HG02678 (cell line): ENCODE measurements at regions not wholly inside any gene's neighbourhood (a gene's known extent, or its start where the extent isn't known, plus 50 kb on each side); places are given as distances from the start of the nearest gene placed in this dataset.
"Not testable (repeated sequence)": the region's sequence is repeated elsewhere in the genome, so short reads cannot be mapped to it uniquely, and the experiment has no call there.

ENCODE experiments used
- ATAC-seq: cut with Tn5 transposase; IDR thresholded peaks from one replicate; pipeline ENCODE4 v1.9.1; 2021; ENCODE audit warnings: mild to moderate bottlenecking, moderate library complexity; ENCODE audit not compliant: unreplicated experiment

DNA sequence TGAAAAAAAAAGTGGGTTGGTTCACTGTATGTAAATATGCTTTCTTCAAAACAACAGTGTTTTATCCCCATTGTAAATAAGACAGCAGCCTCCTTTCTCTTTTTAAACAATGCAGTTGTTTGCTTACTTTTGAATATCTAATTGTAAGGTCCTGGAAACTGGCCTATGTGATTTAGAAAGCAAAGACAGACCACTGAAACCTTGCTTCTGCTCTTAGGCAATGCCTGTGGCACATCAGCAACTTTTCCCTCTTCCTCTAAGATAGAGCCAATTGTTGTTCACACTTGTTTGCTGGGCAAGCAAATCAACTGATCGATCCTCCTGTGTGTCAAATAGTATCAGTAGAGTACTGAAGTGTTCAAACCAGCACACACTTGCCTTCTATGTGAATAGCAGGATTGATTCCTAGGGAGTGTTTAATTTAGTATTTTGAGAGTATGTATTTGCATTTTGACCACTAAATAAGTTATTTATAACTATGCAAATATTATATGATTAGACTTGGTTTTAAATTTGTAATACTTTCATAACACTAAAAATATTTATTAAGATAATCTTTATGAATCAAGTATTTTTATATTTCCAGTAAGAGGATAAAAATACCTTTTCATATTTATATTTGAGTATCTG is 55.4 kb upstream of the GRPR start:
- no peak for ATAC-seq

DNA sequence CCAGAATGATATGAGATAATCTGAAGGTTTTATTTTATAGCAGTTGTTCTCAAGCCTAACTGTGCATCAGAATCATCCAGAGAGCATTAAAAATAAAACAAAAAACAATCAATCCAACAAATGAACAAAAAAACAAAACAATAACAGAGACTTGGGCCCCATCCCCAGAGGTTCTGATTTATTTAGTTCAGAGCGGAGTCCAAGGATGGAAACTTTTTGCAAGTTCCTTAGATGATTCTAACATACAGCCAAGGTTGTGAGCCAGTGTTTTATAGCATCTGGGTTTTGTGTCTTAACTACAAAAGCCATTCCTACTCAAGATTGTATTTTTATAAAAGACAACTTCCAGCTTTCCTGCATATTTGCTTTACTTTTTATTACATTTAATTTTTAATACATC is 59.4 kb upstream of the GRPR start:
- ATAC-seq = no peak

- ATAC-seq = no peak
Measured at GRCh38 chrX:16063141-16063540, 60.2 kb upstream of the GRPR start.

GRCh38 chrX:16061296-16061695 is 62.1 kb upstream of the GRPR start:
- no peak for ATAC-seq

DNA sequence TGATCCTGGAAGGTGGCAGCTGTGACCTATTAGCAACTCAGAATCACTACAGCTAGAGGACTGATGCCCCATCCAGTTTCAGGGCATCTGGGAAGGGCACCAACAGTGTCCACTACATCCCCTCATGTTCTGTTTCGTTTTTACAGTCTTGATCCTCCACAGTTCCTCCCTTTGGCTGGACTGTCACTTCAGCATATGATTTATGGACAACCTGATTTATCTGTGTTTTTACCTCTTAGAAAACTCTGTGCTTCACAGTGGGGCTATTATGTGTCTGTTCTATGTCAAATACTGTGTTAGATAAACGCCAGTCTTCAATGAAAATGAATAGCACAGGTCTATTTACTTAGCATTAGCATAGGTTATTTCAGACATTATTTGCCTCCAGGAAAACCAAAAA is 63.1 kb upstream of the GRPR start:
- no peak for ATAC-seq

- ATAC-seq = not testable (repeated sequence)
Measured at GRCh38 chrX:16049126-16049525, 74.2 kb upstream of the GRPR start.

- ATAC-seq = no peak
Measured at GRCh38 chrX:16042980-16043379, 80.4 kb upstream of the GRPR start.

- peak; percentile 39 for ATAC-seq
Measured at GRCh38 chrX:16039834-16040233, 83.5 kb upstream of the GRPR start.

- no peak for ATAC-seq
Measured at GRCh38 chrX:16039363-16039762, 84.0 kb upstream of the GRPR start.

- ATAC-seq = no peak
Measured at GRCh38 chrX:16033331-16033730, 90.0 kb upstream of the GRPR start.

GRCh38 chrX:16028576-16028975 is 94.8 kb upstream of the GRPR start:
- no peak for ATAC-seq

GRCh38 chrX:16023790-16024734 is 99.3 kb upstream of the GRPR start:
- ATAC-seq = peak; percentile 93

DNA sequence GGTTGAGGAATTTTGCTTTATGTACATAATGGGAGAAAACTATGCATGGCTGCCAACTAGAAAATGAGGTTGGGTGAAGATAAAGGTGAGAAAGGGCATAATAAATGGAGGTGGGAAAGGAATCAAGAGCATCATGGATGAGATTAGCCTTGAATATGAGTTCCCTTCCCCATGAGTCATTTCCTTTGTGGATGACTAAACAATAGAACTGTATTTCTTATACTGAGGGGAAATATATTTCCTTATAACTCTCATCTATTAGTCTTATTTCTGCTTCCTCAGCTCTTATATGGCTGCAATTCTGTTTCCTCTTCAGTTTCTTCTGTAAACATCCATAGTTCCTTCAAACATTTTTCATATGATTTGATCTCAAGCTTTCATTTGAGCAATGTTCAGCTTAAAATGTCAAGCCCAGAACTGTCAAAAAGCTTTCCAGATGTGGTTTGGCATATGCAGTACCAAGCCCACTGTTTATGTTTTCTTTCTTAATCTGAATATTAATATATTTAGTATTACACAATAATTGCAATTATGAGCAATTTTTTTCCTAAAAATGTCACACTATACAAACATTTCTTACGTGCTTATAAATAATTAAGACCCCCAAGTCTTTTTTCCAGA is 100.7 kb upstream of the GRPR start:
- ATAC-seq = no peak

DNA sequence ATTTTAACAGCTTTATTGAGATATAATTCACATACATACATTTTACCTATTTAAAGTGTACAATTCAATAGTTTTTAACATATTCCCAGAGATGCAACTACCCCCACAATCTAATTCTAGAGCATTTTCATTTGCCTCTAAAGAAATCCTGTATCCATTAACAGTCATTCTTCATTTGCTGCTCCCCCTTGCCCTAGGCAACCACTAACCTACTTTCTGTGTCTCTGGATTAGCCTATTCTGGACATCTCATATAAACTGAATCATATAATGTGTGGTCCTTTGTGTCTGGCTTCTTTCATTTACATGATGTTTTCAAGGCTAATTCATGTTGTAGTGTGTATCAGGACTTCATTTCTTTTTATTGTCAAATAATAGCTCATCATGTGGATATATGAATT is 105.1 kb upstream of the GRPR start:
- no peak for ATAC-seq

GRCh38 chrX:16014171-16014570 is 109.2 kb upstream of the GRPR start:
- no peak for ATAC-seq

- no peak for ATAC-seq
Measured at GRCh38 chrX:16012250-16012649, 111.1 kb upstream of the GRPR start.

- no peak for ATAC-seq
Measured at GRCh38 chrX:16005917-16006316, 117.4 kb upstream of the GRPR start.

- ATAC-seq = no peak
Measured at GRCh38 chrX:16002185-16002584, 121.2 kb upstream of the GRPR start.

DNA sequence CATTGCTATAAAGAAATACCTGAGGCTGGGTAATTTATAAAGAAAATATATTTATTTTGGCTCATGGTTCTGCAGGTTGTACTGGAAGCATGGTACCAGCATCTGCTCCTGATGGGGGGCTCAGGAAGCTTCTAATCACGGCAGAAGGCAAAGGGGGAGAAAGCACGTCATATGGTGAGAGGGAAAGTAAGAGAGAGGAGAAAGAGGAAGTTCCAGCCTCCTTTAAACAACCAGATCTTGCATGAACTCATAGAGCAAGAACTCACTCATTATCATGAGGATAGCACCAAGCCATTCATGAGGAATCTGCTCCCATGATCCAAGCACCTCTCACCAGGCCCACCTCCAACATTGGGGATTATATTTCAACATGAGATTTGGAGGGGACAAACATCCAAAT is 125.0 kb upstream of the GRPR start:
- ATAC-seq = no peak

- ATAC-seq = no peak
Measured at GRCh38 chrX:15989716-15990115, 133.6 kb upstream of the GRPR start.

DNA sequence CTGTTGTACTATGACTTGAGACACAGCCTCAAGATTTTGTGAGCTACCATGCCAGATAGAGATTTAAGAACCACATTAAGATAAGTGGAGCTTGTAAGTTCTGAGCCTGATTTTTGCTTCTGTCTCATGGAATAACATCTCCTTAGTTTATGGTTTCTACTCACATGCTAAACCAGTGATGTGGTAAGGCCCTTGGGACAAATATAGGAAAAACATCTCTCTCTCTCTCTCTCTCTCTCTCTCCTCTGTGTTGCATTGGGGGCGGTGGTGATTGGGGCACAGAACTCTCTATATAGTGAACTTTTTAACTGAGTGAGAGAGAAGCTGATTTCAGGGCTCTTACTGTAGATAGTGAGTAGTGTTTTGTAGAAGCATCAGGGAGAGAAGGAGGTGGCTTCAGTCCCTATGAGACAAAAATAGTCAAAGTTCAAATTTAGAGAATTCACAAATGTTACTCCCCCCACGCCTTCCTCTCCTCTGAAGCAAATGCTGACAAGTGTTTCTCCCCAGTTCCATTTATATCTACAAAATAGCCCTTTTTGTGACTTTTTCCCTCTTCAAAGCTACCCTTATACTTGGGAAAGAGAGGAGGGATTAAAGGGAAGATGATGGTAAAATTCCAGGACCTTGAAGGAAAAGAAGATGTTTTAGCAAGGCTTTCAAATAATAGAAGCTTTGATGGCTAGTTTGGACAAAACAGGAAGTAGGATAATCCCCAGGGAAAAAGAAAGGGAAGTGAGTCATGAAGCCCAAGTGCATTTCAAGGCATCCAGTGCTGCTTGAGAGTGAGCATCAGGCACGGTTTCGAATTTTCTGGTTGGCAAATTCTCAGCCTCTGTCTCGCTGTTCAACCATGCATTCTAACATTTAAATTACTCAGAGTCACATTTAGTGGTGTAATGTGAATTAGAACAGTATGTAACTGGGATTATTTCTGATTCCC is 134.3 kb upstream of the AP1S2 start:
- ATAC-seq = no peak
